ENCODE measurements at regions not wholly inside any gene's neighbourhood (a gene's known extent, or its start where the extent isn't known, plus 50 kb on each side); places are given as distances from the start of the nearest gene placed in this dataset.

- TF ChIP-seq EZH2 (IDR thresholded peaks at IDR 0.05; ENCODE audit: low read depth) (no peak), CTCF (conservative IDR thresholded peaks at IDR 0.05) (no peak)
Measured at GRCh38 chr12:25382311-25383106, 131.8 kb upstream of the KRAS start.

Data from PC-9 (cell line).